HG03280 (cell line): ENCODE measurements at regions not wholly inside any gene's neighbourhood (a gene's known extent, or its start where the extent isn't known, plus 50 kb on each side); places are given as distances from the start of the nearest gene placed in this dataset.
"Not testable (repeated sequence)": the region's sequence is repeated elsewhere in the genome, so short reads cannot be mapped to it uniquely, and the experiment has no call there.

Source experiments
- ATAC-seq: cut with Tn5 transposase; IDR thresholded peaks from one replicate; pipeline ENCODE4 v1.9.1; 2021; ENCODE audit warnings: mild to moderate bottlenecking, moderate library complexity; ENCODE audit not compliant: unreplicated experiment

GRCh38 chr4:14152834-14153519 lies 525.5 kb upstream of the BOD1L1 start:
- peak; percentile 50 for ATAC-seq

- ATAC-seq: no peak
These were observed 528.3 kb upstream of the BOD1L1 start for GRCh38 chr4:14155803-14156202.

GRCh38 chr4:14157262-14157661 lies 529.7 kb upstream of the BOD1L1 start:
- ATAC-seq: peak; percentile 46

GRCh38 chr4:14165222-14165920 lies 537.8 kb upstream of the BOD1L1 start:
- peak; percentile 100 for ATAC-seq

- ATAC-seq: no peak
These were observed 540.5 kb upstream of the BOD1L1 start for GRCh38 chr4:14167876-14168510.

GRCh38 chr4:14168919-14169318 lies 541.4 kb upstream of the BOD1L1 start:
- peak; percentile 37 for ATAC-seq

GRCh38 chr4:14169460-14169859 lies 541.9 kb upstream of the BOD1L1 start:
- ATAC-seq: no peak

- not testable (repeated sequence) for ATAC-seq
These were observed 542.4 kb upstream of the BOD1L1 start for GRCh38 chr4:14169940-14170339.

- no peak for ATAC-seq
These were observed 549.1 kb upstream of the BOD1L1 start for GRCh38 chr4:14176613-14177012.

GRCh38 chr4:14177987-14178386 lies 550.5 kb upstream of the BOD1L1 start:
- peak; percentile 96 for ATAC-seq

GRCh38 chr4:14178421-14178820 lies 550.9 kb upstream of the BOD1L1 start:
- ATAC-seq: peak; percentile 62

GRCh38 chr4:14180166-14180565 lies 552.6 kb upstream of the BOD1L1 start:
- no peak for ATAC-seq

- ATAC-seq: no peak
These were observed 553.6 kb upstream of the BOD1L1 start for GRCh38 chr4:14180983-14181601.

GRCh38 chr4:14182148-14182547 lies 554.6 kb upstream of the BOD1L1 start:
- no peak for ATAC-seq

GRCh38 chr4:14184265-14184664 lies 556.7 kb upstream of the BOD1L1 start:
- no peak for ATAC-seq

GRCh38 chr4:14184767-14185166 lies 557.2 kb upstream of the BOD1L1 start:
- ATAC-seq: no peak

- ATAC-seq: no peak
These were observed 560.7 kb upstream of the BOD1L1 start for GRCh38 chr4:14188214-14188613.

- no peak for ATAC-seq
These were observed 566.1 kb upstream of the BOD1L1 start for GRCh38 chr4:14193601-14194000.

- ATAC-seq: no peak
These were observed 568.6 kb upstream of the BOD1L1 start for GRCh38 chr4:14196131-14196530.

- ATAC-seq: no peak
These were observed 587.7 kb upstream of the BOD1L1 start for GRCh38 chr4:14215116-14215770.

GRCh38 chr4:14217401-14217800 lies 589.9 kb upstream of the BOD1L1 start:
- ATAC-seq: no peak
